Activated CD8-positive, alpha-beta T cell treated with anti-CD3 and anti-CD28 coated beads for 36 hours (primary cell): ENCODE measurements at regions not wholly inside any gene's neighbourhood (a gene's known extent, or its start where the extent isn't known, plus 50 kb on each side); places are given as distances from the start of the nearest gene placed in this dataset.

ENCODE experiments used
- ATAC-seq: fragments of 200-7000 bp; cut with Tn5 transposase; one replicate; pipeline ENCODE4 v1.10.0; 2021; ENCODE audit warnings: mild to moderate bottlenecking, moderate library complexity
- CTCF ChIA-PET: fragments of 350-600 bp; sonication (Branson Sonifier 250); formaldehyde crosslinking; loops from one replicate; lab custom pipeline; 2021; ENCODE audit warnings: antibody characterized with exemption; lab: Charles Lee
- POLR2A ChIA-PET: fragments of 350-600 bp; sonication (Branson Sonifier 250); formaldehyde crosslinking; loops from one replicate; lab custom pipeline; 2021; ENCODE audit warnings: antibody characterized with exemption; lab: Charles Lee
- DNase-seq: peaks from one replicate; pipeline ENCODE4 v3.0.0-alpha.2; 2020
- H3K27ac Mint-ChIP-seq: one replicate; pipeline ENCODE4 v1.8.0; 2021; ENCODE audit warnings: mild to moderate bottlenecking, mixed read lengths
- H3K27me3 Mint-ChIP-seq: one replicate; pipeline ENCODE4 v1.8.0; 2021; ENCODE audit warnings: mixed read lengths
- H3K36me3 Mint-ChIP-seq: one replicate; pipeline ENCODE4 v1.8.0; 2021; ENCODE audit warnings: low read depth, mixed read lengths
- H3K4me1 Mint-ChIP-seq: one replicate; pipeline ENCODE4 v1.8.0; 2021; ENCODE audit warnings: low read depth, mixed read lengths
- H3K4me3 Mint-ChIP-seq: one replicate; pipeline ENCODE4 v1.8.0; 2021; ENCODE audit warnings: mild to moderate bottlenecking, moderate library complexity, mixed read lengths
- H3K9me3 Mint-ChIP-seq: one replicate; pipeline ENCODE4 v1.8.0; 2021; ENCODE audit warnings: mixed read lengths
- intact Hi-C: fragments of 100-400 bp; cut with micrococcal nuclease; formaldehyde crosslinking; loops from one replicate; pipeline ENCODE4 v1.10.0; 2022
- TF ChIP-seq, protein P1 (sequence below): fragments of 200-600 bp; IDR thresholded peaks from one replicate; pipeline ENCODE4 v1.8.0; 2022; ENCODE audit warnings: antibody characterized with exemption, mild to moderate bottlenecking

DNA sequence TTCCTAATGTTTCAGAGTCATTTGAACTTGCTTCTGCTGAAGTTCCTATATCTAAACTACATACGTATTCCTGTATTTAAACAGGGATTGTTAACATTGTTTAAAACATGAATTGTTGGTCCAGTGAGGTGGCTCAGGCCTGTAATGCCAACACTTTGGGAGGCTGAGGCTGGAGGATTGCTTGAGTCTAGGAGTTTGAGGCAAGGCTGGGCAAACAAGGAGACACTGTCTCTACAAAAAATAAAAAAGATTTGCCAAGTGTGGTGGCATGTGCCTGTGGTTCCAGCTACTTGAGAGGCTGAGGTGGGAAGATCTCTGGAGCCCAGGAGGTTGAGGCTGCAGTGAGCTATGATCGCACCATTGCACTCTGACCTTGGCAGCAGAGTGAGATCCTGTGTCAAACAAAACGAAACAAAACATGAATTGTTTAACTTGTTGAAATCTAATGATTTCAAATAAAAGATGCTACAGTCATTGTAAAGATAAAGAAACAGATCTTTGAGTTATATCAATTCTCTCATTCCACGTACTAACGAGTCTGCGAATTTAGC lies 809.4 kb downstream of the TYW1 start:
- CTCF ChIA-PET = no interaction called here
- no peaks in the 10 kb centered on the region for H3K36me3 Mint-ChIP-seq
- intact Hi-C loops = no loop called here
- no peaks in the 10 kb centered on the region for H3K4me1 Mint-ChIP-seq
- no peak overlapping the region for H3K4me3 Mint-ChIP-seq
- no peaks in the 10 kb centered on the region for H3K27me3 Mint-ChIP-seq
- POLR2A ChIA-PET = no interaction called here
- no peaks in the 10 kb centered on the region for H3K9me3 Mint-ChIP-seq
- no peak overlapping the region for H3K27ac Mint-ChIP-seq
- DNase-seq (no peak), ATAC-seq (no peak)
- TF ChIP-seq, protein P1, sequence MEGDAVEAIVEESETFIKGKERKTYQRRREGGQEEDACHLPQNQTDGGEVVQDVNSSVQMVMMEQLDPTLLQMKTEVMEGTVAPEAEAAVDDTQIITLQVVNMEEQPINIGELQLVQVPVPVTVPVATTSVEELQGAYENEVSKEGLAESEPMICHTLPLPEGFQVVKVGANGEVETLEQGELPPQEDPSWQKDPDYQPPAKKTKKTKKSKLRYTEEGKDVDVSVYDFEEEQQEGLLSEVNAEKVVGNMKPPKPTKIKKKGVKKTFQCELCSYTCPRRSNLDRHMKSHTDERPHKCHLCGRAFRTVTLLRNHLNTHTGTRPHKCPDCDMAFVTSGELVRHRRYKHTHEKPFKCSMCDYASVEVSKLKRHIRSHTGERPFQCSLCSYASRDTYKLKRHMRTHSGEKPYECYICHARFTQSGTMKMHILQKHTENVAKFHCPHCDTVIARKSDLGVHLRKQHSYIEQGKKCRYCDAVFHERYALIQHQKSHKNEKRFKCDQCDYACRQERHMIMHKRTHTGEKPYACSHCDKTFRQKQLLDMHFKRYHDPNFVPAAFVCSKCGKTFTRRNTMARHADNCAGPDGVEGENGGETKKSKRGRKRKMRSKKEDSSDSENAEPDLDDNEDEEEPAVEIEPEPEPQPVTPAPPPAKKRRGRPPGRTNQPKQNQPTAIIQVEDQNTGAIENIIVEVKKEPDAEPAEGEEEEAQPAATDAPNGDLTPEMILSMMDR = no peak

DNA sequence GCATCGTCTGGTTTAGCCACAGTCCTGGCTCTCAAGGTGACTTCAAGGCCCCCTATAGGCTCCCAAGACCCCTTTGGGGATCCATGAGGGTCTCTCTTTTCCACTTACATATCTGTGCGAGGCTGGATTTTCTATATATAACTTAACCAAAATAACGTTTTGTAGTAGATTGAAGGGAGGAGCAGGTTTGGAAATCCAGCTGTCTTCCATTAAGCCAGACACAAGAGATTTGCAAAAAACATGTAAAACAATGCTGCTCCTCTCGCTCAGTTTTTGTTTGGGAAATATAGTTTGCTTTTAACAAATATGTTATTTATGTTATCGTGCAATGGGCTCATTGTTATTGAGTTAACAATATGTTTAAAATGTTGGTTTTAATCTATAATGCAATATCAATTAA lies 811.2 kb downstream of the TYW1 start:
- intact Hi-C loops = no loop called here
- ChIA-PET POLR2A (no interaction called here), CTCF (no interaction called here)
- no peaks in the 10 kb centered on the region for H3K9me3 Mint-ChIP-seq
- ATAC-seq (no peak), DNase-seq (no peak)
- H3K4me1 Mint-ChIP-seq = no peaks in the 10 kb centered on the region
- H3K4me3 Mint-ChIP-seq = no peak overlapping the region
- H3K36me3 Mint-ChIP-seq = no peaks in the 10 kb centered on the region
- no peak overlapping the region for H3K27ac Mint-ChIP-seq
- TF ChIP-seq, protein P1 = no peak
- no peaks in the 10 kb centered on the region for H3K27me3 Mint-ChIP-seq

DNA sequence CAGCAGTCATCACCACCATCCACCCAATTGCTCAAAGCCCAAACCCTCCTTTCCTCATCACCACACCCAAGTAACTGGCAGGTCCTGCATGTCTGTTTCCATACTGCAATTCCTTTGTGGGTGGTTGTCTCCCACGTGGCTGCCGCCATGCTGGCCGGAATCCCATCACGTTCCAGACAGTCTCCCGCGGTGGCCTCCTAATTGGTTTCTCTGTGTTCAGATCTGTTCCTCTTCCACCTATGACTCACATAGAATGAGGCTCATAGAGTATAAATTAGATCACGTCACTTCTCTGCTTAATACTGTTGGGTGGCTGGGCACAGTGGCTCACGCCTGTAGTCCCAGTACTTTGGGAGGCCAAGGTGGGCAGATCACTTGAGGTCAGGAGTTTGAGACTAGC lies 813.0 kb downstream of the TYW1 start:
- no peak for ATAC-seq
- intact Hi-C loops = no loop called here
- Mint-ChIP-seq H3K36me3 (no peaks in the 10 kb centered on the region), H3K27me3 (no peaks in the 10 kb centered on the region), H3K9me3 (no peaks in the 10 kb centered on the region), H3K4me3 (no peak overlapping the region), H3K27ac (no peak overlapping the region), H3K4me1 (no peaks in the 10 kb centered on the region)
- no peak for DNase-seq
- TF ChIP-seq, protein P1 = no peak
- CTCF ChIA-PET = no interaction called here
- POLR2A ChIA-PET = no interaction called here

DNA sequence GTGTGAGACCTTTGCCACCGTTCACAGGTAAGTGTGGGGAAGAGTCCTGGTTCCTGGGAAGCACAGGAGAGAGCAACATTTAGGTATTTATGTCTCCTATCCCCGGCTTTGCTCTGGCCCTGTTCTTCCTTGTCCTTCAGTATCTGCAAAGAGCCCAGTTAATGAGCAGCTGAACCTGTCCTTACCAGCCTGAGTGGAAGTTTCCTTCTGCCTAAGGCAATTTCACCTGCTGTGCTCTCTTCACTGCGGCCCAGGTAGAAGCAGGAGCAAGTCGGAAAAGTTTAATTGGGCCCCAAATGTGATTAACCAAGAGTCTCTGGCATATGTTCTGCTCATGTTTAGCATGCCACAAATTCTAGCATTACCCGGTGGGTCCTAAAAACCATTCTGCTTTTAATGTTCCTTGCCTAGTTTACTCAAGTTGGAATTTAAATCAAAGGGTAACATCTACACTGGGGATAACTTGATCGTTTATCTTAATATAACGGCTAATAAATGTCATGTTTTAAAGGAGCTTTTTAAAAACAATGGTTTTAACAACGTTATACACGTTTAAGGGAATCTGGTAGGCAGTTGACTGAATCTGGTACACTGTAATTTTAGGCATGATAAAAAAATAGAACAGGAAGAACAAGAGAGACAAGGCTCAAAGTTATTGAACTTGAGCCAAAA lies 817.1 kb downstream of the TYW1 start:
- H3K4me1 Mint-ChIP-seq = no peaks in the 10 kb centered on the region
- ATAC-seq (no peak), DNase-seq (no peak)
- intact Hi-C loops = no loop called here
- no peaks in the 10 kb centered on the region for H3K27me3 Mint-ChIP-seq
- H3K27ac Mint-ChIP-seq = no peak overlapping the region
- ChIA-PET POLR2A (no interaction called here), CTCF (no interaction called here)
- H3K9me3 Mint-ChIP-seq = peaks cover 4% of the 10 kb centered on the region
- H3K4me3 Mint-ChIP-seq = no peak overlapping the region
- no peaks in the 10 kb centered on the region for H3K36me3 Mint-ChIP-seq
- TF ChIP-seq, protein P1 = no peak

DNA sequence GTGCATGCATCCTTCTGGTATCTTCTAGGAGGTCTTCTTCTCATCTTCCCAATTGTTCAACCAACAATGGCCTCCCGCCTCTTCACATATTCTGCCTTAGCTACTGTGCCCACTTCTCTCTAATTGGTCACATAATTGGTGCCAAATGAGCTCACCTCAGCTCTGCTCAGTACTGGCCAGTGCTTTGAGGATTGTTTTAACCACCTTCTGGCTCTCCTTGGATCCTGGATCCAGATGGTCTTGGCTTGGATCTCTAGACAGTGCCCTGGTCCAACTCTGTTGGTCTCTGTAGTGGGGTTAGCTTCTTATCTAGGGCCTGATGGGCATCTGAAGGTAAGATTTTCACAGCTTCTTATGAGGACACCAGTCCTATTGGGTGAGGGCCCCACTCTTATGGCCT lies 820.8 kb downstream of the TYW1 start:
- POLR2A ChIA-PET = no interaction called here
- intact Hi-C loops = no loop called here
- H3K27ac Mint-ChIP-seq = no peak overlapping the region
- H3K4me1 Mint-ChIP-seq = no peaks in the 10 kb centered on the region
- H3K4me3 Mint-ChIP-seq = no peak overlapping the region
- CTCF ChIA-PET = no interaction called here
- TF ChIP-seq, protein P1 = no peak
- peaks cover 14% of the 10 kb centered on the region for H3K9me3 Mint-ChIP-seq
- DNase-seq = no peak
- H3K36me3 Mint-ChIP-seq = no peaks in the 10 kb centered on the region
- no peak for ATAC-seq
- H3K27me3 Mint-ChIP-seq = no peaks in the 10 kb centered on the region
